H7 (cell line): ENCODE measurements at regions not wholly inside any gene's neighbourhood (a gene's known extent, or its start where the extent isn't known, plus 50 kb on each side); places are given as distances from the start of the nearest gene placed in this dataset.
A peak's percentile ranks its signal among the peaks of the same experiment; 100 is the strongest.
"Not testable (repeated sequence)": the region's sequence is repeated elsewhere in the genome, so short reads cannot be mapped to it uniquely, and the experiment has no call there.

Source experiments
- DNase-seq: peaks from one replicate; pipeline ENCODE4 v3.0.0; 2012
- H3K27me3 ChIP-seq: 2 replicates; pipeline ENCODE4 v1.6.0; 2011; ENCODE audit warnings: mild to moderate bottlenecking, low read length; ENCODE audit not compliant: control insufficient read depth, insufficient read depth
- H3K36me3 ChIP-seq: replicated peaks from 2 replicates; pipeline ENCODE4 v1.5.1; 2011; ENCODE audit warnings: low read length; ENCODE audit not compliant: control insufficient read depth, insufficient read depth
- H3K4me3 ChIP-seq: 2 replicates; pipeline ENCODE4 v1.5.1; 2011; ENCODE audit warnings: low read depth, mild to moderate bottlenecking, control low read depth, low read length, moderate library complexity; ENCODE audit not compliant: insufficient read depth

DNA sequence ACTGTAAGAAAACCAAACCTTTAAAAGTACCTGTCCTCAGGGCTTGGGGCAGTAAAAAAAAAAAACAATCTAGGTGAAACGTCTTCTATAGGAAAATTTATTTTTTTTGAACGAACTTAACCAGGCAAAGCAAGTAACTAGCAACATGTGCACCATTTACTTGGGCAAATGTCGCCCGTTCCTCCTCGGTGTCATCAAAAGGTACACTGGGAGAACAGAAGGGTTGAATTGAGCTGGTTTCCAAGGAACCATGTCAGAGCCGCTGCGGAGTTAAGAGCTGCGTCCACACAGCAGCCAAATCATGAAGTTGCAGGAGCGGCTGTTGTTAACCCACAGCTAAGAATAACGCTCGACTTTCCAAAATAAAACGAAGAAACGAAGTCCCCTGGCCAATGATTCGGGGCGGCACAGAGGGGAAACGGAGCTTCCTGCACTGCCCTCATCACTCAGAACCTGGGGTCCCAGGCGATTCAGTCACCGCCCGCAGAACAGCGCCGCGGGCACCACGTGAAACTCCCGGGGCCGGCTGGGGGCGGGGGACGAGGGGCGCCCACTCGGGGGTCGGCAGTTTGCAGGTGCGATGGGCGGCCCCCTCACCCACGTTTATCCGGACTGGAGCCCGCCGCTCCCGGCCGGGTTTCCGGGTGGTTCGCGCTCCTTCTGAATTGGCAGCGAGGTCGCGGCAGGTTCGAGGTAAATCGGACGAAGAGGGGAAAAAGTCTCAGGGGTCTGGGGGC is 53.6 kb upstream of the PLGLB1 start:
- H3K4me3 ChIP-seq, result peak overlapping the region; percentile 68
- not testable (repeated sequence) for H3K36me3 ChIP-seq, H3K27me3 ChIP-seq
- peak; percentile 8 for DNase-seq

DNA sequence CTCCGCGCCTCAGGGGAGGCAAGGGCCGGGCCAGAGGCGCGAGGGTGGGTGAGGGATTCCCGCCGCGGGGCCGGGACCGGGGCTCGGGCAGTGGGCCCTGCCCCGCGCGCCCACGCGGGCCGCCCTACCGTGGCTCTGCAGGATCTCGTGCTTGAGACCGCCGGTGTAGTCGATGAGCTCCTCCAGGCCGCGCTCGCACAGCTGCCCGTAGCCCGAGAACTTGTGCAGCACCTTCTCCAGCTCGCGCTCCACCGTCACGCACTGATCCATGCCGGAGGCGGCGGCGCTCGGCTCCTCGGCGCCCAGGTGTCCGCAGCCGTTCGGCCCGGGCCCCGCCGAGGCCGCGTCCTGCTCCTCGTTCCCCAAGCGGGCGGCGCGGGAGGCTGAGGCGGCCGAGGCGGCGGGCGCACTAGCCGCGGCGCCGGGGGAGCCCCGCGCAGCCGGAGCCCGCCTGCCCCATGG is 54.2 kb upstream of the PLGLB1 start:
- not testable (repeated sequence) for H3K36me3 ChIP-seq, H3K27me3 ChIP-seq
- peak; percentile 15 for DNase-seq
- H3K4me3 ChIP-seq, result peak overlapping the region; percentile 68

DNA sequence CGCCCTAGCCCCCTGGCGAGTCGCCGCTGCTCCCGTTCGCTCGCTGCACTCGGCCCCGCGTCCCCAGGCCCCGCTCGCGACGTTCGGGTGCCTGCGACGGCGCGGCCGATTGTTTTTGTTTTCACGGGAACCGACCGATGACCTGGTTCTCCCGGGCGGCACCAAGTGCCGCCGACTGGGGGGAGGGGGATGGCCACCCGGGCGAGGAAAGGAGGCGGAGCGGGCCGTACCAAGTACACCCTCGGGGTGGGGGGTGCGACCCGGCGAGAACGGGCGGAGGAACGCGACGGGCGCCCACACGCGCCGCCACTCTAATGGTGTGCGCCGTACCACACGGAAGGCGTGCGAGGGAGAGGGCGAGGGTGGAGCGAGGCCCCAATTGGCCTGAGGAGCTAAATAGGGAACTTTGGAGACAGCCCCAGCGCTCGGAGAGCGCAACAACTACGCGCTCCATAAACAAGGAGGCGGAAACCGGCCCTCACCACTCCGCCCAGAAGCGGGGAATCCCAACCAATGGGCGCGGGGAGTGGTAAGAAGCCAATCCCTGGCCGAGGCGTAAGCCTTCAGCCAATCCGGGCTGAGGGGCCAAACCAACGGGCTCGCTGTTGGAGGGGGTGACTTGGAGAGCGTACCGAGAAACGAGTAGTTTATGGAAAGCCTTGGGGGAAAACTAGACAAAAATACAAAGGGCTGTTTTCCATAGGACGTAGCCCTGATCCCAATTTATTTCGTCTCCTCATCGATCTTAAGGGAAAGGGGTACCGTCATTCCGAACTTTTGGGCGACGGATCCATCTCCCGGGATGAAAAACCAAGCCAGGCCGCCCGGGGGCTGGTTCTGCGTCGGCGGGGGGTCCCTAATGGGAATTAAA is 54.8 kb upstream of the PLGLB1 start:
- DNase-seq, result peak; percentile 80
- peak overlapping the region; percentile 68 for H3K4me3 ChIP-seq
- not testable (repeated sequence) for H3K27me3 ChIP-seq, H3K36me3 ChIP-seq

GRCh38 chr2:87077124-87077446 is 55.4 kb upstream of the PLGLB1 start:
- not testable (repeated sequence) for H3K27me3 ChIP-seq, DNase-seq, H3K36me3 ChIP-seq
- peak overlapping the region; percentile 46 for H3K4me3 ChIP-seq

GRCh38 chr2:87081727-87082126 is 60.1 kb upstream of the PLGLB1 start:
- H3K27me3 ChIP-seq, DNase-seq, H3K4me3 ChIP-seq, H3K36me3 ChIP-seq: not testable (repeated sequence)

- peak; percentile 0 for DNase-seq
- H3K36me3 ChIP-seq, H3K4me3 ChIP-seq, H3K27me3 ChIP-seq: not testable (repeated sequence)
Observed at GRCh38 chr2:87088079-87088478, 66.4 kb upstream of the PLGLB1 start.

- H3K27me3 ChIP-seq, H3K36me3 ChIP-seq, DNase-seq, H3K4me3 ChIP-seq: not testable (repeated sequence)
Observed at GRCh38 chr2:87089401-87089800, 67.8 kb upstream of the PLGLB1 start.

DNA sequence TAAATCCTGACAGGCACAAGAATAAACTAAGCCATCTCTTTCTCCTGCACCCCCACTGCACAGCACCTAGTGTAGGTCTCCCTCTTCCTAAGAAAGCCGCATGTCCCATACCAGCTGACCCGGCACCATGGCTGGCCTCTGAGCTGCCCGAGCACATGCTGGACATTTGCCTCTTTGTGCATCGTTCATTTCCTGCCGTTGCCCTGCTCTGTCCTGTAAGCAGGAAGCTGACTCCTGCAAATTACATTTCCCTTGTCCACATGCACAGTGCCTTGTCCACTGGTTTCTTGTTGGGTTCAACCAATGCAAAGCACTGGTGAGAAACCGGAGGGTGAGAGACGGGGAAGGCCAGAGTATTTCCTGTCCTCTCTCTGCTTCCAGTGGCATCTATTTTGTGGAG is 71.6 kb upstream of the PLGLB1 start:
- not testable (repeated sequence) for H3K27me3 ChIP-seq, DNase-seq, H3K36me3 ChIP-seq, H3K4me3 ChIP-seq

- H3K36me3 ChIP-seq, H3K27me3 ChIP-seq, H3K4me3 ChIP-seq, DNase-seq: not testable (repeated sequence)
Observed at GRCh38 chr2:87093937-87094529, 72.4 kb upstream of the PLGLB1 start.

DNA sequence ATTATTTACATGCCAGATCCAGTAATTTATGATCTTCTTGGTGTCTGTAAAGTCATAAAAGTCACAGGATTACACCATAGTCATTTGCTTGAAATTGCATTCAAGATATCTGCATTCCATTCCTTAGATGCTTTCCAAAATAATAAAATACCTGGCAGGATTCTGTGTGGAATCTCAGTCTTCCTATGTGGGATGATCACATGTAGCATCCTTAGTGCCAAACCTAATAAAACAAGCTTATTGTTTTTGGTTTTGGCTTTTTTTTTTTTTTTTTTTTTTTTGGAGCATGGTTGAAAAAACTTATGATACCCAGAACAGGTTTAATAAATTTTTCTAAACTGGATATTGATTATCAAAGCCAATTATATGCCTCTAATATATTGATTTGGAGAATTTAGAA is 74.2 kb upstream of the PLGLB1 start:
- not testable (repeated sequence) for H3K27me3 ChIP-seq, DNase-seq, H3K4me3 ChIP-seq, H3K36me3 ChIP-seq

GRCh38 chr2:87128761-87129553 is 107.3 kb upstream of the PLGLB1 start:
- not testable (repeated sequence) for H3K4me3 ChIP-seq

DNA sequence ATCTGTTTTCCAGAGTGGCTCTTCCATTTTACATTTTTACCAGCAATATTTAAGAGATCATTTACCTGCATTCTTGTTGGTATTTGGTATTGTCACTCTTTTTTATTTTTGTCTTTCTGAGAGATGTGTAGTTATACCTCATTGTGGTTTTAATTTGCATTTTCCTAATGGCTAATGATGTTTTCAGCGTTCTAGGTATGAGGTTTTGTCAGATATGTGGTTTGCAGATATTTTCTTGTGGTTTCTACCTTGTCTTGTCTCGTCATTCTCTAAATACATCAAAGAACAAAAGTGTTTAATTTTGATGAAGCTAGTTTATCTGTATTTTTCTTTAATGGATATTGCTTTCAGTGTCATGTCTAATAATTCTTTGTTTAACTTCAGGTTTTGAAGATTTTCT is 110.9 kb upstream of the PLGLB1 start:
- H3K36me3 ChIP-seq, DNase-seq, H3K27me3 ChIP-seq, H3K4me3 ChIP-seq: not testable (repeated sequence)

More at GRCh38 chr2:87128761-87129553, 107.3 kb upstream of the PLGLB1 start:
- H3K36me3 ChIP-seq, DNase-seq, H3K27me3 ChIP-seq: not testable (repeated sequence)

DNA sequence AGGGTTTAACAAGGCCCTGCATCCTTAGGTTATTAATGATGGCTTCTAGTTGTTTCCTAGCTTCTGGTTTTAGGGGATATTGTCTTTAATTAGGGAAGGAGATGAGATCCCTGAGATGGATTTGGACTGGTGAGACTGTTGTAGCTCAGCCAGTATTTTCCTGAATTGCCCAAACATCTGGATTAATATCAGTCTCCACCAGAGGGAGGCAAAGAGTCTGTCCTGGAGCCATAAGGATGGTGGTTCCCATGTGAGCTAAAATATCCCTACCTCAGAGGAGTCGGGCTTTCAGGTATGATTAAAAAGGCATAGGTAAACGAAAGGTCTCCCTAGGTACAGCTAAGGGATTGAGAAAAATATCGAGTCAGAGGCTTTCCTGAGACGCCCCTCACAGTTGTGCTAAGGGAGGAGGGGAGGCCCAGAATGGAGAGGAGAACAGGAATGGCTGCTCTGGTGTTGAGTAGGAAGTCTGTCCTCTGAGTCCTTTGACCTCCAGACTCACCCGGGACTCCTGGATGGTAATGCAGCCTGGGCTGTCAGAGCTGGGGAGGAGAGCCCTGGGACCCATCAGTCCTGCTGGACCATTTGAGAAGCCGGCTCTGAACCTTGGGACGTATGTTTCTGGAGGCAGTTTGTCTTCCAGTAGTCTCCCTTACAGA is 130.3 kb upstream of the PLGLB1 start:
- not testable (repeated sequence) for H3K27me3 ChIP-seq, H3K4me3 ChIP-seq, DNase-seq, H3K36me3 ChIP-seq

DNA sequence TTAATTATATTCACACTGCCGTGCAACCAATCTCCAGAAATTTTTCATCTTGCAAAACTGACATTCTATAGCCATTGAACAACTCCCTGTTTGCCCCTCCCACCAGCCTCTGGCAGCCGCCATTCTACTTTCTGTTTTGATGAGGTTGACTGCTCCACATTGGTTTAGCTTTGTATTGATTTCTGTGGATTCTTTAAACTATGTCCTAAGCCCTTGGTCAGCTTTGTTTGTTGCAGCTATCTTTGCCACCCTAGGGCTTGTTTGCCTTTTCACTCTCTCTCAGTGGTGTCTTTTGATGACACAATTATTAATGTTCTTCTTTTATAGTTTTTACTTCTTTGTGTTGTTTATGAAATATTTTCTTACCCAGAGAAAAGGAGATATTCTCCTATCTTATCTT is 152.8 kb upstream of the PLGLB1 start:
- DNase-seq, H3K4me3 ChIP-seq, H3K27me3 ChIP-seq, H3K36me3 ChIP-seq: not testable (repeated sequence)
